ENCODE measurements at regions not wholly inside any gene's neighbourhood (a gene's known extent, or its start where the extent isn't known, plus 50 kb on each side); places are given as distances from the start of the nearest gene placed in this dataset.

DNA sequence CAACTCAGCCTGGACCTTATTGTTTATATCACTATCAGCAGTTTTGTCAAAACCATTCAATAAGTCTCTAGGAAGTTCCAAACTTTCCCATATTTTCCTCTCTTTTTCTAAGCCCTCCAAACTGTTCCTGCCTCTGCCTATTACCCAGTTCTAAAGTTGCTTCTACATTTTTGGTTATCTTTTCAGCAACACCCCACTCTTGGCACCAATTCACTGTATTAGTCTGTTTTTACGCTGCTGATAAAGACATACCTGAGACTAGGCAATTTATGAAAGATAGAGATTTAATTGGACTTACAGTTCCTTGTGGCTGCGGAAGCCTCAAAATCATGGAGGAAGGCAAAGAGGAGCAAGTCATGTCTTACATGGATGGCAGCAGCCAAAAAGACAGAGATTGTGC lies 744.4 kb upstream of the ADAMTS16 start:
- H3K9me3 ChIP-seq, result peaks cover 0 to 4% (median 0%) of the 10 kb centered on the region in 4 donors
- no peak overlapping the region for H3K4me3 ChIP-seq
- DNase-seq (no peak), ATAC-seq (no peak)
- no peak overlapping the region for H3K27ac ChIP-seq
- 31% methylated on average over 2 of the region's 2 CpGs for WGBS (ENCODE audit: insufficient coverage, low coverage, low lambda C conversion rate, missing lambda C conversion rate)
- no peaks in the 10 kb centered on the region for H3K27me3 ChIP-seq
- no peaks in the 10 kb centered on the region for H3K4me1 ChIP-seq
- intact Hi-C loops (cut with DNase I), result no loop called here
- no peak for TF ChIP-seq POLR2A (IDR thresholded peaks at IDR 0.05)
- TF ChIP-seq, protein P1, sequence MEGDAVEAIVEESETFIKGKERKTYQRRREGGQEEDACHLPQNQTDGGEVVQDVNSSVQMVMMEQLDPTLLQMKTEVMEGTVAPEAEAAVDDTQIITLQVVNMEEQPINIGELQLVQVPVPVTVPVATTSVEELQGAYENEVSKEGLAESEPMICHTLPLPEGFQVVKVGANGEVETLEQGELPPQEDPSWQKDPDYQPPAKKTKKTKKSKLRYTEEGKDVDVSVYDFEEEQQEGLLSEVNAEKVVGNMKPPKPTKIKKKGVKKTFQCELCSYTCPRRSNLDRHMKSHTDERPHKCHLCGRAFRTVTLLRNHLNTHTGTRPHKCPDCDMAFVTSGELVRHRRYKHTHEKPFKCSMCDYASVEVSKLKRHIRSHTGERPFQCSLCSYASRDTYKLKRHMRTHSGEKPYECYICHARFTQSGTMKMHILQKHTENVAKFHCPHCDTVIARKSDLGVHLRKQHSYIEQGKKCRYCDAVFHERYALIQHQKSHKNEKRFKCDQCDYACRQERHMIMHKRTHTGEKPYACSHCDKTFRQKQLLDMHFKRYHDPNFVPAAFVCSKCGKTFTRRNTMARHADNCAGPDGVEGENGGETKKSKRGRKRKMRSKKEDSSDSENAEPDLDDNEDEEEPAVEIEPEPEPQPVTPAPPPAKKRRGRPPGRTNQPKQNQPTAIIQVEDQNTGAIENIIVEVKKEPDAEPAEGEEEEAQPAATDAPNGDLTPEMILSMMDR (IDR thresholded peaks at IDR 0.05), result no peak
- H3K36me3 ChIP-seq, result no peaks in the 10 kb centered on the region

DNA sequence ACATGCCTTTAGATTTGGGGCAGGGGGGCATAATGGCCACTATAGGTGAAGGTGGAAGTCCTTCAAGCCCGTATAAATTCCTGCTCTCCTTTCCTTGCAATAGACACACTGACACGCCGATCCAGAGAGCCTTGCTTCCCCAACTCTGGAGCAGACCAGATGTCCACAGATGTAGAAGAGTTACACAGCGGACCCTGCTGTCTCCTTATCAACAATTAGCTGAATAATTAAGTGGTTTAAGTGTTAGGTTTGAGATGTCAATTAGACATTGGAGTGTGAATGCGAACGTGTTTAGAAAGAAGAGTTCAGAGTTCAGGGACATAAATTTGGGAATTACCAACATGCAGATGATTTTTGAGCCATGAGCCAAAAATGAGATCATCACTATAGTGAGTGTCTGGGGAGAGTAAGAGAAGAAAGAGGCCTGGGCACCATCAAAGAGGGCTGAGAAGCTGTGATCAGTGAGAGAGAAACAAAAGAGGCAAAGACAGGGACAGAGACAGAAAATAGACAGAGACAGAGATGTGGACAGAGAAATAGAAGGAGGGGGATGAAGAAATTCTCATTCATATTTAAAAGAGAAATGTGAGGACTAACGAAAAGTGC lies 734.4 kb upstream of the ADAMTS16 start:
- H3K4me1 ChIP-seq, result no peaks in the 10 kb centered on the region
- no peak for DNase-seq
- H3K36me3 ChIP-seq, result no peaks in the 10 kb centered on the region
- WGBS (ENCODE audit: insufficient coverage, low coverage, low lambda C conversion rate, missing lambda C conversion rate), result 43% methylated on average over 7 of the region's 7 CpGs
- intact Hi-C loops (cut with DNase I), result no loop called here
- TF ChIP-seq POLR2A (IDR thresholded peaks at IDR 0.05), result no peak
- TF ChIP-seq, protein P1 (IDR thresholded peaks at IDR 0.05), result no peak
- ATAC-seq, result no peak
- H3K9me3 ChIP-seq, result no peaks in the 10 kb centered on the region
- no peak overlapping the region for H3K27ac ChIP-seq
- no peak overlapping the region for H3K4me3 ChIP-seq
- H3K27me3 ChIP-seq, result no peaks in the 10 kb centered on the region

DNA sequence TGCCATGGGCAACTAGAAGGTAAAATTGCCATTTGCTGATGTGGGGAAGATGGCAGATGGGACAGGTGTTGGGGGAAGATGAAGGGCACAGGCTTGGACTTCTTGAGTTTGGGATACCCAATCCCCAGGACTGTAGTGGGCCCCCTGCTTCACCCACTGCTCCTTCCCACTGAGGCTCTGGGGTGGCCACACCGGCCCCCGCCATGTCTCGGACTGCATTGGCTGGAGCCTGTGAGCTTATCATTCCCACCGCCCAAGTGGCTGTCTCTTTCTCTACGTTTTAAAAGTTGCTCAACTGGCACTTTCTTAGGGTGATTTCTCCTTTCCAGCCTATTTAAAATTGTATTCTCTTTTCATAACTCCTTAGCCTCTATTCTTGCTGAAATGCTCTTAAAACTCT lies 730.0 kb upstream of the ADAMTS16 start:
- no peak overlapping the region for H3K27ac ChIP-seq
- WGBS (ENCODE audit: insufficient coverage, low coverage, low lambda C conversion rate, missing lambda C conversion rate), result 33% methylated on average over 4 of the region's 5 CpGs
- peak in 1 of 4 donors; percentile 23 for ATAC-seq
- H3K4me3 ChIP-seq, result no peak overlapping the region
- H3K36me3 ChIP-seq, result no peaks in the 10 kb centered on the region
- TF ChIP-seq, protein P1 (IDR thresholded peaks at IDR 0.05), result no peak
- TF ChIP-seq POLR2A (IDR thresholded peaks at IDR 0.05), result no peak
- no peaks in the 10 kb centered on the region for H3K9me3 ChIP-seq
- no peak for DNase-seq
- H3K4me1 ChIP-seq, result no peaks in the 10 kb centered on the region
- intact Hi-C loops (cut with DNase I), result no loop called here
- no peaks in the 10 kb centered on the region for H3K27me3 ChIP-seq

DNA sequence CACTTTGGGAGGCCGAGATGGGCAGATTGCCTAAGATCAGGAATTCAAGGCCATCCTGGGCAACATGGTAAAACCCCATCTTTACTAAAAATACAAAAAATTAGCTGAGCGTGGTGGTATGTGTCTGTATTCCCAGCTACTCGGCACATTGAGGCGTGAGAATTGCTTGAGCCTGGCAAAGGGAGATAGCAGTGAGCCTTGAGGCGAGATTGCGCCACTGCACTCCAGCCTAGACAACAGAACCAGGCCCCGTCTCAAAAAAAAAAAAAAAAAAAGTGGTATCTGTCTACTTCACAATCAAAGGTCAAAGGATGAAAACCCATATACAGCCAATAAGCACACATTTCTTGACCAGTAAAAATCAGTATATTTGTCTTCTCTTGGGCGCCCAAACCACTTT lies 728.5 kb upstream of the ADAMTS16 start:
- TF ChIP-seq, protein P1 (IDR thresholded peaks at IDR 0.05), result no peak
- no peak for TF ChIP-seq POLR2A (IDR thresholded peaks at IDR 0.05)
- WGBS (ENCODE audit: insufficient coverage, low coverage, low lambda C conversion rate, missing lambda C conversion rate), result 63% methylated on average over 7 of the region's 8 CpGs
- no peak for DNase-seq
- Histone ChIP-seq H3K4me1 (no peaks in the 10 kb centered on the region), H3K36me3 (no peaks in the 10 kb centered on the region), H3K9me3 (no peaks in the 10 kb centered on the region), H3K27me3 (no peaks in the 10 kb centered on the region), H3K27ac (no peak overlapping the region), H3K4me3 (no peak overlapping the region)
- intact Hi-C loops (cut with DNase I), result no loop called here
- ATAC-seq, result no peak

DNA sequence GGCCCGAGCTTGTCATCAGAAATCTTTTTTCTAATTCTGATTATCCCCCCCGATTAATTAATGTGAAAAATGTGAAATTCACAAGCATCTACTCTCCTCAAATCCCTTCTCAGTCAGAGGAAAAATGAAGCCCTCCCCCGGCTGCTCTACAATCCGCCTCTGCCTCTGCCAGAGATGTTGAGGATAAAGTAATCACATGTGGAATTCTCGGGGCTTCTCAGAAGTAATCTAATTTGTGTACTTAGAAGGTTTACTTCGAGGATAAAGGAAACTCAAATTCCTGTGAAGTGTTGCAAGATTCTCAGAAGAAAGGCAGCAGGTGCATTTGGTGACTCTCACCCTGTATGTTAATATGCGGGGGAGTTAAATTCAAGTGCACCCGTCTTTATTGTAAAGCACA lies 726.1 kb upstream of the ADAMTS16 start:
- Histone ChIP-seq H3K9me3 (no peaks in the 10 kb centered on the region), H3K27ac (no peak overlapping the region), H3K4me1 (no peaks in the 10 kb centered on the region), H3K4me3 (no peak overlapping the region), H3K27me3 (no peaks in the 10 kb centered on the region), H3K36me3 (no peaks in the 10 kb centered on the region)
- intact Hi-C loops (cut with DNase I), result no loop called here
- TF ChIP-seq POLR2A (IDR thresholded peaks at IDR 0.05), result no peak
- TF ChIP-seq, protein P1 (IDR thresholded peaks at IDR 0.05), result no peak
- ATAC-seq, result no peak
- no peak for DNase-seq
- WGBS (ENCODE audit: insufficient coverage, low coverage, low lambda C conversion rate, missing lambda C conversion rate), result 33% methylated on average over 8 of the region's 8 CpGs
